ENCODE measurements at regions not wholly inside any gene's neighbourhood (a gene's known extent, or its start where the extent isn't known, plus 50 kb on each side); places are given as distances from the start of the nearest gene placed in this dataset.

GRCh38 chr2:204274429-204274828 is 270.8 kb upstream of the PARD3B start:
- TF ChIP-seq CTCF (IDR thresholded peaks at IDR 0.05) (no peak), POLR2A (IDR thresholded peaks at IDR 0.05) (no peak)
- intact Hi-C loops (cut with DNase I; ENCODE audit: low total_unique reads): no loop called here

DNA sequence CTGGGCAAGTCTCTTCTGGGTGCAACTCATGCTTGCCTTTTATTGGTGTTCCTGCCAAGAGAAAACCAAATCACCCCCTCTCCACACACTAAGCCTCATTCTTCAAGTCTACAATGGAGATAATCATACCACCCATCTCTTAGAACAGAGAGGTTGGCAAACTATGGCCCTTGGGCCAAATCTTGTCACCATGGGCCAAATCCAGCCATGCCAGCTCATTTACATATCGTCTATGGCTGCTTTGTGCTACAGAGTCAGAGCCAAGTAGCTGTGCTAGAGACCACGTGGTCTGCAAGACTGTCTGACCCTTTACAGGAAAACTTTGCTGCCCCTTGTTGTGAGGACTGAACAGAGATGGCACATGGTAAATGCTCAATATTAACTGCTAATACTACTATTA is 270.3 kb upstream of the PARD3B start:
- TF ChIP-seq CTCF (IDR thresholded peaks at IDR 0.05) (no peak), POLR2A (IDR thresholded peaks at IDR 0.05) (no peak)
- intact Hi-C loops (cut with DNase I; ENCODE audit: low total_unique reads): no loop called here
- H3K27me3 ChIP-seq: no peaks in the 10 kb centered on the region
- DNase-seq: no peak
- H3K27ac ChIP-seq: no peak overlapping the region
- H3K36me3 ChIP-seq: no peaks in the 10 kb centered on the region
- no peaks in the 10 kb centered on the region for H3K4me1 ChIP-seq
- H3K9me3 ChIP-seq: no peaks in the 10 kb centered on the region
- no peak overlapping the region for H3K4me3 ChIP-seq

More at GRCh38 chr2:204274429-204274828, 270.8 kb upstream of the PARD3B start:
- H3K4me1 ChIP-seq: no peaks in the 10 kb centered on the region
- H3K36me3 ChIP-seq: no peaks in the 10 kb centered on the region
- no peaks in the 10 kb centered on the region for H3K27me3 ChIP-seq
- no peaks in the 10 kb centered on the region for H3K9me3 ChIP-seq
- no peak overlapping the region for H3K4me3 ChIP-seq
- H3K27ac ChIP-seq: no peak overlapping the region
- no peak for DNase-seq

- Histone ChIP-seq H3K36me3 (no peaks in the 10 kb centered on the region), H3K4me1 (no peaks in the 10 kb centered on the region), H3K27me3 (no peaks in the 10 kb centered on the region), H3K4me3 (no peak overlapping the region), H3K27ac (no peak overlapping the region), H3K9me3 (no peaks in the 10 kb centered on the region)
- no peak for TF ChIP-seq POLR2A (IDR thresholded peaks at IDR 0.05)
- TF ChIP-seq CTCF (IDR thresholded peaks at IDR 0.05): no peak
- intact Hi-C loops (cut with DNase I; ENCODE audit: low total_unique reads): no loop called here
- no peak for DNase-seq
Observed at GRCh38 chr2:204277226-204277625, 268.0 kb upstream of the PARD3B start.

DNA sequence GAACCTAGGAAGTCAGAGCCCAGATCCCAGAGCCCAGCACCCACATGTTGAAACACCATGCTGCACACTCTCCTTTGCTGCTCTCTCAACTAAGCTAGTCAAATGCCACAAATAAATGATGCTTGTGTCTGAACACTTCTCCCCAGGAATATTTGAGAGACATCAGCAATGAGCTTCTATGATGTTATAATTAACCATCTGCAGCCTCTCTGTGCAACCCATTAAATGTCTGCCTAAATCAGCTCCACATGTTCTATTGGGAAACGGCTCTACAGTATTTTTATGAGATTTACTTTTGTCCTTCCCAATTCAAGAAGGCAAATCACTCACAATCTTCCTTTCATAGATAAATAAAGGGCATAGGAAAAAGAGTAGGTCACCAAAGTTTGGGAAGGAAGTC is 266.8 kb upstream of the PARD3B start:
- DNase-seq: no peak
- no peak for TF ChIP-seq POLR2A (IDR thresholded peaks at IDR 0.05)
- no peak for TF ChIP-seq CTCF (IDR thresholded peaks at IDR 0.05)
- Histone ChIP-seq H3K9me3 (no peaks in the 10 kb centered on the region), H3K4me3 (no peak overlapping the region), H3K27me3 (no peaks in the 10 kb centered on the region), H3K27ac (no peak overlapping the region), H3K36me3 (no peaks in the 10 kb centered on the region), H3K4me1 (no peaks in the 10 kb centered on the region)
- intact Hi-C loops (cut with DNase I; ENCODE audit: low total_unique reads): no loop called here

GRCh38 chr2:204279819-204280218 is 265.5 kb upstream of the PARD3B start:
- no peaks in the 10 kb centered on the region for H3K36me3 ChIP-seq
- H3K4me1 ChIP-seq: no peaks in the 10 kb centered on the region
- H3K9me3 ChIP-seq: no peaks in the 10 kb centered on the region
- TF ChIP-seq CTCF (IDR thresholded peaks at IDR 0.05) (no peak), POLR2A (IDR thresholded peaks at IDR 0.05) (no peak)
- H3K27me3 ChIP-seq: no peaks in the 10 kb centered on the region
- no peak overlapping the region for H3K4me3 ChIP-seq
- DNase-seq: no peak
- H3K27ac ChIP-seq: no peak overlapping the region
- intact Hi-C loops (cut with DNase I; ENCODE audit: low total_unique reads): no loop called here

All from uterus (tissue), 3 donors.